K562 (cell line): ENCODE measurements at regions not wholly inside any gene's neighbourhood (a gene's known extent, or its start where the extent isn't known, plus 50 kb on each side); places are given as distances from the start of the nearest gene placed in this dataset.

ENCODE experiments used
- ATAC-seq: fragments of 200-7000 bp; cut with Tn5 transposase; 3 replicates; pipeline ENCODE4 v1.9.1; 2020; ENCODE audit warnings: moderate library complexity
- BruUV-seq: library from RNA; stranded (reverse); fragments of 400-500 nt; replicated peaks from 2 replicates; lab custom pipeline; 2021; lab: Mats Ljungman, UMichigan
- CTCF ChIA-PET: fragments of 300-600 bp; formaldehyde crosslinking; extraction: SDS; loops from one replicate; lab custom pipeline; 2021; ENCODE audit warnings: low intra/inter-chr PET ratio; lab: Yijun Ruan, JAX
- POLR2A ChIA-PET: fragments of 300-600, 350-650 bp; sonication (Branson Sonifier 250); formaldehyde crosslinking; extraction: SDS; loops from one replicate; lab custom pipeline; 2021; ENCODE audit warnings: antibody characterized with exemption, inconsistent platforms; lab: Yijun Ruan, JAX
- DNase-seq, 4 experiments: peaks; one replicate each; pipeline versions ENCODE4 v3.0.0 to v3.0.0-alpha.2; 2011 to 2018; ENCODE audit warnings: low spot score in 3 of 4, mixed read lengths in 3 of 4; ENCODE audit errors: extremely low read depth in 1 of 4
- FAIRE-seq: peaks from 2 replicates; lab custom pipeline; 2011; peaks lifted over from hg19 to GRCh38; lab: Jason Lieb, UNC
- H2AFZ ChIP-seq: 2 replicates; pipeline ENCODE4 v1.6.0; 2011; ENCODE audit warnings: low read depth, low read length, control low read depth, inconsistent platforms
- H3K27ac ChIP-seq: fragments of 200-600 bp; 3 replicates; pipeline ENCODE4 v1.8.0; 2011; ENCODE audit warnings: low read depth, mild to moderate bottlenecking, control low read depth, inconsistent platforms, low read length, moderate library complexity, mixed read lengths; ENCODE audit errors: extremely low read depth
- H3K27me3 ChIP-seq, 2 experiments: fragments of 300-600 bp in 1 of 2; 2 replicates in 1 of 2; 3 replicates in 1 of 2; pipeline versions ENCODE4 v1.6.0 to v1.8.0; 2011; ENCODE audit warnings: inconsistent platforms in 2 of 2, low read length in 2 of 2, mild to moderate bottlenecking in 1 of 2, mixed read lengths in 1 of 2, moderate library complexity in 1 of 2; ENCODE audit not compliant: control insufficient read depth in 2 of 2, insufficient read depth in 2 of 2
- H3K36me3 ChIP-seq: fragments of 300-600 bp; 3 replicates; pipeline ENCODE4 v1.8.0; 2011; ENCODE audit warnings: mild to moderate bottlenecking, low read length, inconsistent platforms; ENCODE audit not compliant: control insufficient read depth, insufficient read depth
- H3K4me1 ChIP-seq, 2 experiments: fragments of 200-600 bp in 1 of 2; replicated peaks in 1 of 2; 2 replicates in 1 of 2; 3 replicates in 1 of 2; pipeline versions ENCODE4 v1.5.1 to v1.8.0; 2011; ENCODE audit warnings: inconsistent platforms in 2 of 2, low read length in 2 of 2, mild to moderate bottlenecking in 1 of 2, mixed read lengths in 1 of 2, moderate library complexity in 1 of 2; ENCODE audit not compliant: control insufficient read depth in 2 of 2, insufficient read depth in 2 of 2
- H3K4me2 ChIP-seq: 2 replicates; pipeline ENCODE4 v1.6.1; 2011; ENCODE audit warnings: low read length, control low read depth, inconsistent platforms, mixed read lengths; ENCODE audit not compliant: insufficient read depth
- H3K4me3 ChIP-seq: fragments of 200-600 bp; sonication (generic), shearing (Covaris generic); 2 replicates; pipeline ENCODE4 v1.5.1; 2016; ENCODE audit warnings: control low read depth, inconsistent platforms
- H3K79me2 ChIP-seq: fragments of 200-600 bp; 3 replicates; pipeline ENCODE4 v1.8.0; 2011; ENCODE audit warnings: low read length, inconsistent platforms; ENCODE audit not compliant: control insufficient read depth, insufficient read depth
- H3K9ac ChIP-seq, 2 experiments: 2 replicates each; pipeline versions ENCODE4 v1.6.0 to v1.6.1; 2011; ENCODE audit warnings: low read depth in 2 of 2, low read length in 2 of 2, control low read depth in 1 of 2, inconsistent platforms in 1 of 2, mild to moderate bottlenecking in 1 of 2, mixed read lengths in 1 of 2; ENCODE audit not compliant: insufficient read depth in 1 of 2
- H3K9me1 ChIP-seq: one replicate; pipeline ENCODE4 v1.6.0; 2011; ENCODE audit warnings: inconsistent platforms, mild to moderate bottlenecking, low read length, moderate library complexity; ENCODE audit not compliant: control insufficient read depth, insufficient read depth
- H3K9me3 ChIP-seq: replicated peaks from 2 replicates; pipeline ENCODE4 v1.5.1; 2011; ENCODE audit warnings: low read depth, low read length, inconsistent platforms; ENCODE audit not compliant: control insufficient read depth, insufficient read depth
- H4K20me1 ChIP-seq: replicated peaks from 2 replicates; pipeline ENCODE4 v1.6.1; 2011; ENCODE audit warnings: low read length, inconsistent platforms, mixed read lengths; ENCODE audit not compliant: control insufficient read depth, insufficient read depth
- ARNT ChIP-seq, 2 experiments: fragments of 450-650 bp; IDR thresholded peaks; 2 replicates each; pipeline ENCODE4 v1.6.1; 2016; ENCODE audit warnings: mild to moderate bottlenecking in 1 of 2
- CTBP1 ChIP-seq: fragments of 450-650 bp; IDR thresholded peaks from 2 replicates; pipeline ENCODE4 v1.6.1; 2016; ENCODE audit warnings: borderline replicate concordance
- ETV6 ChIP-seq, 3 experiments: fragments of 150-350 bp in 1 of 3; sonication (generic) in 1 of 3; formaldehyde crosslinking in 1 of 3; IDR thresholded peaks; 2 replicates each; pipeline versions ENCODE4 v1.6.1 to v1.8.0; 2014 to 2022; ENCODE audit warnings: borderline replicate concordance in 2 of 3, low read depth in 2 of 3, antibody characterized with exemption in 1 of 3, low read length in 1 of 3, mild to moderate bottlenecking in 1 of 3, missing genetic modification reagents in 1 of 3
- MYBL2 ChIP-seq, 2 experiments: fragments of 450-650 bp in 1 of 2; sonication (generic) in 1 of 2; formaldehyde crosslinking in 1 of 2; IDR thresholded peaks; 2 replicates each; pipeline versions ENCODE4 v1.6.1 to v1.8.1; 2017 to 2022; ENCODE audit warnings: borderline replicate concordance in 1 of 2, inconsistent platforms in 1 of 2, low read depth in 1 of 2, mild to moderate bottlenecking in 1 of 2, missing genetic modification reagents in 1 of 2, moderate library complexity in 1 of 2
- PYGO2 ChIP-seq: fragments of 450-650 bp; IDR thresholded peaks from 2 replicates; pipeline ENCODE4 v1.6.1; 2016; ENCODE audit warnings: mild to moderate bottlenecking, missing genetic modification characterization, moderate library complexity, missing compliant biosample characterization
- RFX7 ChIP-seq: fragments of 250-450 bp; sonication (Bioruptor Pico); IDR thresholded peaks from 2 replicates; pipeline ENCODE4 v1.5.1; 2021; ENCODE audit warnings: mild to moderate bottlenecking
- SNRNP70 ChIP-seq: fragments of 200-400 bp; formaldehyde crosslinking; optimal IDR thresholded peaks from 2 replicates; pipeline ENCODE3; 2017; ENCODE audit warnings: low read depth, low read length
- SREBF2 ChIP-seq: sonication (generic); formaldehyde crosslinking; IDR thresholded peaks from 2 replicates; pipeline ENCODE4 v1.4.0; 2020; ENCODE audit warnings: mild to moderate bottlenecking, missing genetic modification reagents
- TAL1 ChIP-seq: fragments of 450-650 bp; IDR thresholded peaks from 2 replicates; pipeline ENCODE4 v1.6.1; 2016; ENCODE audit warnings: mild to moderate bottlenecking
- TRIM28 ChIP-seq: fragments of 450-650 bp; IDR thresholded peaks from 2 replicates; pipeline ENCODE4 v1.6.1; 2017
- ZNF408 ChIP-seq: fragments of 250-450 bp; sonication (Bioruptor Pico); IDR thresholded peaks from 2 replicates; pipeline ENCODE4 v1.4.0; 2020; ENCODE audit warnings: low read depth, mild to moderate bottlenecking, moderate library complexity
- WGBS: fragments of 100-300 bp; shearing (Covaris generic); methylation state at CpG from one replicate; pipeline ENCODE4 v1.1.6; 2016; ENCODE audit warnings: low coverage, mixed read lengths; ENCODE audit not compliant: insufficient coverage; ENCODE audit errors: missing lambda C conversion rate; 5-methylcytosine and 5-hydroxymethylcytosine counted together
- in situ Hi-C: fragments of 300-500 bp; cut with MboI; formaldehyde crosslinking; loops from 4 replicates; pipeline ENCODE4 v1.15.0; 2018; ENCODE audit warnings: inconsistent platforms, mixed read lengths
- intact Hi-C: fragments of 100-400 bp; cut with micrococcal nuclease; formaldehyde crosslinking; loops from 2 replicates; pipeline ENCODE4 v1.14.2; 2022

- H4K20me1 ChIP-seq: no peaks in the 10 kb centered on the region
- 3% methylated on average over 4 of the region's 4 CpGs for WGBS
- H3K36me3 ChIP-seq: no peaks in the 10 kb centered on the region
- no peak for DNase-seq
- no peaks in the 10 kb centered on the region for H3K4me1 ChIP-seq
- H3K4me2 ChIP-seq: no peak overlapping the region
- ChIA-PET POLR2A (interaction anchor here (0.6 to 1.2 kb wide), 2 partner anchors 22 to 732 kb away, joined by 3 read pairs; no protein-coding TSS in a partner anchor), CTCF (no interaction called here)
- H2AFZ ChIP-seq: no peak overlapping the region
- no TSS peak for BruUV-seq
- intact Hi-C loops (loop anchor here (1.0 to 10.0 kb wide), 3 partner anchors 306 to 1574 kb away; no protein-coding TSS in a partner anchor), in situ Hi-C loops (no loop called here)
- H3K9ac ChIP-seq: no peak overlapping the region
- no peaks in the 10 kb centered on the region for H3K9me1 ChIP-seq
- TF ChIP-seq RFX7 (no peak), CTBP1 (no peak), ARNT (IDR thresholded peaks at IDR 0.05) (no peak), TAL1 (no peak), ZNF408 (CRISPR knock-in tag) (no peak), ETV6 (IDR thresholded peaks at IDR 0.05; ENCODE audit: borderline replicate concordance in 1 of 2, low read depth in 2 of 2, low read length in 1 of 2) (no peak), ETV6 (CRISPR knock-in tag; IDR thresholded peaks at IDR 0.05; ENCODE audit: borderline replicate concordance) (no peak), SNRNP70 (no peak), MYBL2 (IDR thresholded peaks at IDR 0.05; ENCODE audit: low read depth) (no peak), MYBL2 (CRISPR knock-in tag; IDR thresholded peaks at IDR 0.05; ENCODE audit: borderline replicate concordance) (no peak), TRIM28 (no peak), SREBF2 (no peak), PYGO2 (tag) (no peak)
- no peak for ATAC-seq
- H3K79me2 ChIP-seq: no peaks in the 10 kb centered on the region
- no peaks in the 10 kb centered on the region for H3K9me3 ChIP-seq
- H3K27me3 ChIP-seq: no peaks in the 10 kb centered on the region
- H3K4me3 ChIP-seq: no peak overlapping the region
- no peak for FAIRE-seq
- no peak overlapping the region for H3K27ac ChIP-seq
Observed at GRCh38 chr1:60280819-60281218, 207.2 kb upstream of the C1orf87 start.
